IMR-90 (cell line): ENCODE measurements at regions not wholly inside any gene's neighbourhood (a gene's known extent, or its start where the extent isn't known, plus 50 kb on each side); places are given as distances from the start of the nearest gene placed in this dataset.

Experiments used
- ATAC-seq: fragments of 200-7000 bp; cut with Tn5 transposase; 2 replicates; pipeline ENCODE4 v1.9.1; 2020; ENCODE audit warnings: low read depth, mild to moderate bottlenecking, moderate library complexity
- BruUV-seq: library from RNA; stranded (reverse); fragments of 400-500 nt; replicated peaks from 2 replicates; lab custom pipeline; 2021; lab: Mats Ljungman, UMichigan
- CTCF ChIA-PET: fragments of 300-600 bp; formaldehyde crosslinking; extraction: SDS; loops from one replicate; lab custom pipeline; 2021; ENCODE audit warnings: antibody characterized with exemption; lab: Yijun Ruan, JAX
- POLR2A ChIA-PET: fragments of 300-600 bp; sonication (Branson Sonifier 250); formaldehyde crosslinking; loops from one replicate; lab custom pipeline; 2022; ENCODE audit warnings: antibody characterized with exemption; ENCODE audit not compliant: unreplicated experiment; lab: Charles Lee
- DNase-seq: peaks from one replicate; pipeline ENCODE4 v3.0.0; 2013
- H2AFZ ChIP-seq: replicated peaks from 2 replicates; pipeline ENCODE3; 2013; ENCODE audit warnings: low read length, mild to moderate bottlenecking; ENCODE audit not compliant: poor library complexity
- H2AK5ac ChIP-seq: 2 replicates; pipeline ENCODE4 v1.6.1; 2013; ENCODE audit warnings: low read depth, low read length, inconsistent platforms
- H2AK9ac ChIP-seq: replicated peaks from 2 replicates; pipeline ENCODE3; 2013; ENCODE audit warnings: mild to moderate bottlenecking, low read depth, low read length, moderate library complexity; ENCODE audit not compliant: poor library complexity
- H2BK120ac ChIP-seq: 2 replicates; pipeline ENCODE4 v1.6.1; 2013; ENCODE audit warnings: low read depth, low read length, inconsistent platforms
- H2BK15ac ChIP-seq: 3 replicates; pipeline ENCODE4 v1.6.1; 2013; ENCODE audit warnings: low read depth, low read length, inconsistent platforms
- H2BK20ac ChIP-seq: 2 replicates; pipeline ENCODE4 v1.6.1; 2013; ENCODE audit warnings: low read depth, mild to moderate bottlenecking, inconsistent platforms, low read length, moderate library complexity
- H2BK5ac ChIP-seq: 2 replicates; pipeline ENCODE4 v1.6.1; 2013; ENCODE audit warnings: mild to moderate bottlenecking, low read depth, low read length, inconsistent platforms; ENCODE audit not compliant: poor library complexity, severe bottlenecking
- H3K14ac ChIP-seq: replicated peaks from 2 replicates; pipeline ENCODE4 v1.6.1; 2013; ENCODE audit warnings: low read depth, low read length, inconsistent platforms
- H3K18ac ChIP-seq: 2 replicates; pipeline ENCODE4 v1.6.1; 2013; ENCODE audit warnings: low read depth, low read length, control low read depth
- H3K23ac ChIP-seq: 2 replicates; pipeline ENCODE4 v1.6.1; 2013; ENCODE audit warnings: low read depth, low read length, inconsistent platforms
- H3K27ac ChIP-seq: 2 replicates; pipeline ENCODE4 v1.5.1; 2013; ENCODE audit warnings: mild to moderate bottlenecking, control low read depth, low read length; ENCODE audit not compliant: insufficient read depth
- H3K27me3 ChIP-seq: 2 replicates; pipeline ENCODE4 v1.6.1; 2013; ENCODE audit warnings: low read length; ENCODE audit not compliant: control insufficient read depth, insufficient read depth
- H3K36me3 ChIP-seq: 2 replicates; pipeline ENCODE4 v1.6.1; 2013; ENCODE audit warnings: low read length, mixed read lengths; ENCODE audit not compliant: control insufficient read depth, insufficient read depth
- H3K4ac ChIP-seq: 2 replicates; pipeline ENCODE4 v1.6.1; 2013; ENCODE audit warnings: low read depth, low read length, inconsistent platforms
- H3K4me1 ChIP-seq: 2 replicates; pipeline ENCODE4 v1.6.1; 2013; ENCODE audit warnings: low read length, mixed read lengths; ENCODE audit not compliant: control insufficient read depth, insufficient read depth
- H3K4me2 ChIP-seq: 2 replicates; pipeline ENCODE4 v1.6.1; 2013; ENCODE audit warnings: low read depth, mild to moderate bottlenecking, control low read depth, low read length, moderate library complexity
- H3K4me3 ChIP-seq: 2 replicates; pipeline ENCODE4 v1.5.1; 2013; ENCODE audit warnings: low read depth, mild to moderate bottlenecking, control low read depth, low read length, moderate library complexity; ENCODE audit not compliant: insufficient read depth
- H3K56ac ChIP-seq: 2 replicates; pipeline ENCODE4 v1.6.1; 2013; ENCODE audit warnings: low read length, inconsistent platforms; ENCODE audit not compliant: insufficient read depth; ENCODE audit errors: extremely low read depth
- H3K79me1 ChIP-seq, 2 experiments: 2 replicates each; pipeline ENCODE4 v1.6.1; 2013; ENCODE audit warnings: low read length in 2 of 2, inconsistent platforms in 1 of 2, low read depth in 1 of 2
- H3K9ac ChIP-seq: 2 replicates; pipeline ENCODE4 v1.6.1; 2013; ENCODE audit warnings: low read depth, low read length, control low read depth
- H3K9me1 ChIP-seq: 2 replicates; pipeline ENCODE4 v1.6.1; 2013; ENCODE audit warnings: low read length, inconsistent platforms; ENCODE audit not compliant: insufficient read depth
- H3K9me3 ChIP-seq: 2 replicates; pipeline ENCODE4 v1.6.1; 2013; ENCODE audit warnings: low read length; ENCODE audit not compliant: control insufficient read depth, insufficient read depth
- H4K20me1 ChIP-seq: 2 replicates; pipeline ENCODE4 v1.6.1; 2013; ENCODE audit warnings: low read length, inconsistent platforms; ENCODE audit not compliant: insufficient read depth
- H4K5ac ChIP-seq: 2 replicates; pipeline ENCODE4 v1.6.1; 2013; ENCODE audit warnings: mild to moderate bottlenecking, low read depth, low read length, control low read depth
- H4K8ac ChIP-seq, 2 experiments: 2 replicates each; pipeline ENCODE4 v1.6.1; 2013; ENCODE audit warnings: low read depth in 2 of 2, low read length in 2 of 2, control low read depth in 1 of 2, inconsistent platforms in 1 of 2
- H4K91ac ChIP-seq: 2 replicates; pipeline ENCODE4 v1.6.1; 2013; ENCODE audit warnings: low read depth, low read length, inconsistent platforms; ENCODE audit not compliant: insufficient read depth
- BHLHE40 ChIP-seq: fragments of 150-350 bp; IDR thresholded peaks from 2 replicates; pipeline ENCODE4 v1.6.1; 2016; ENCODE audit warnings: mild to moderate bottlenecking, low read depth, low read length
- CTCF ChIP-seq: conservative IDR thresholded peaks from 2 replicates; pipeline ENCODE4 v1.5.1; 2012; ENCODE audit warnings: mild to moderate bottlenecking, low read depth, low read length, improper control_type of control experiment
- ELK1 ChIP-seq: fragments of 150-350 bp; IDR thresholded peaks from 2 replicates; pipeline ENCODE4 v1.6.1; 2016; ENCODE audit warnings: low read depth, mild to moderate bottlenecking, low read length, moderate library complexity, borderline replicate concordance
- MAFK ChIP-seq: IDR thresholded peaks from 2 replicates; pipeline ENCODE4 v1.6.1; 2012; ENCODE audit warnings: low read depth, low read length, improper control_type of control experiment
- MAZ ChIP-seq: IDR thresholded peaks from 2 replicates; pipeline ENCODE4 v1.6.1; 2012; ENCODE audit warnings: low read depth, mild to moderate bottlenecking, low read length, improper control_type of control experiment, moderate library complexity, borderline replicate concordance
- MXI1 ChIP-seq: IDR thresholded peaks from 2 replicates; pipeline ENCODE4 v1.6.1; 2012; ENCODE audit warnings: low read depth, mild to moderate bottlenecking, low read length, moderate library complexity, borderline replicate concordance
- NFE2L2 ChIP-seq: fragments of 150-350 bp; IDR thresholded peaks from 2 replicates; pipeline ENCODE4 v1.6.1; 2016; ENCODE audit warnings: low read depth, mild to moderate bottlenecking, low read length
- RAD21 ChIP-seq: IDR thresholded peaks from 2 replicates; pipeline ENCODE4 v1.6.1; 2012; ENCODE audit warnings: low read length, improper control_type of control experiment
- RFX5 ChIP-seq: IDR thresholded peaks from 2 replicates; pipeline ENCODE4 v1.8.0; 2012; ENCODE audit warnings: low read depth, mild to moderate bottlenecking, low read length, moderate library complexity
- SMC3 ChIP-seq: fragments of 150-350 bp; IDR thresholded peaks from 2 replicates; pipeline ENCODE4 v1.6.1; 2016; ENCODE audit warnings: low read depth, mild to moderate bottlenecking, antibody characterized with exemption, low read length, moderate library complexity
- USF2 ChIP-seq: fragments of 150-350 bp; IDR thresholded peaks from 2 replicates; pipeline ENCODE4 v1.6.1; 2017; ENCODE audit warnings: mild to moderate bottlenecking, antibody characterized with exemption, low read length, low read depth
- WGBS, 2 experiments: methylation state at CpG; one replicate each; pipeline versions ENCODE4 v1.1.5 to v1.1.7; 2013; ENCODE audit warnings: missing lambda C conversion rate in 2 of 2; ENCODE audit not compliant: insufficient read length in 1 of 2; ENCODE audit errors: extremely low coverage in 2 of 2; 5-methylcytosine and 5-hydroxymethylcytosine counted together
- dilution Hi-C: fragments of 300-500 bp; cut with HindIII; formaldehyde crosslinking; loops from one replicate; pipeline ENCODE4 v1.14.3; 2018; ENCODE audit warnings: low sequenced_read_pairs; ENCODE audit not compliant: unreplicated experiment
- in situ Hi-C: fragments of 300-500 bp; cut with MboI; formaldehyde crosslinking; loops from 3 replicates; pipeline ENCODE4 v1.14.3; 2019; ENCODE audit warnings: low sequenced_read_pairs, inconsistent platforms, mixed read lengths
- intact Hi-C: fragments of 100-400 bp; cut with micrococcal nuclease; formaldehyde crosslinking; loops from 2 replicates; pipeline ENCODE4 v1.10.0; 2022

- no peak overlapping the region for H3K23ac ChIP-seq
- peak; percentile 52 for DNase-seq
- H3K27me3 ChIP-seq, result peaks cover 24% of the 10 kb centered on the region
- BruUV-seq, result no TSS peak
- H2BK15ac ChIP-seq, result no peak overlapping the region
- H2AK5ac ChIP-seq, result no peak overlapping the region
- H3K9ac ChIP-seq, result no peak overlapping the region; the same call in 1 of the 2 replicates
- H3K14ac ChIP-seq, result no peak overlapping the region
- H3K4me2 ChIP-seq, result peak overlapping the region; percentile 44
- H3K36me3 ChIP-seq, result no peaks in the 10 kb centered on the region
- H3K18ac ChIP-seq, result no peak overlapping the region
- H4K5ac ChIP-seq, result no peak overlapping the region
- in situ Hi-C loops, result no loop called here
- H2BK120ac ChIP-seq, result no peak overlapping the region
- ATAC-seq, result peak; percentile 79
- peak overlapping the region; percentile 85 for H2AFZ ChIP-seq
- no peak overlapping the region for H3K56ac ChIP-seq
- H3K4me1 ChIP-seq, result 0 out of 2 replicates have a peak, but pooled peaks cover 1% of the 10 kb centered on the region
- no peaks in the 10 kb centered on the region for H3K9me3 ChIP-seq
- no peak overlapping the region for H2AK9ac ChIP-seq
- 0% methylated on average over 7 of the region's 54 CpGs; no CpG with 5 or more reads in 1 of the 2 experiments for WGBS, 2 experiments
- dilution Hi-C loops, result no loop called here
- TF ChIP-seq MAFK (no peak), USF2 (no peak), CTCF (no peak), ELK1 (no peak), MAZ (no peak), MXI1 (no peak), NFE2L2 (no peak), SMC3 (no peak), BHLHE40 (no peak), RFX5 (no peak), RAD21 (no peak)
- H4K8ac ChIP-seq, result no peak overlapping the region
- ChIA-PET POLR2A (no interaction called here), CTCF (no interaction called here)
- H2BK20ac ChIP-seq, result no peak overlapping the region
- H4K20me1 ChIP-seq, result no peaks in the 10 kb centered on the region
- H3K4ac ChIP-seq, result no peak overlapping the region
- no peaks in the 10 kb centered on the region for H3K79me1 ChIP-seq
- no peak overlapping the region for H3K27ac ChIP-seq
- peak overlapping the region; percentile 45 for H3K4me3 ChIP-seq
- no peak overlapping the region for H4K91ac ChIP-seq
- no peak overlapping the region for H2BK5ac ChIP-seq
- no peaks in the 10 kb centered on the region for H3K9me1 ChIP-seq
- intact Hi-C loops, result no loop called here
Observed at GRCh38 chr1:47532921-47533792, 95.3 kb downstream of the FOXD2 start.
